ENCODE measurements at regions not wholly inside any gene's neighbourhood (a gene's known extent, or its start where the extent isn't known, plus 50 kb on each side); places are given as distances from the start of the nearest gene placed in this dataset.
"Not testable (repeated sequence)": the region's sequence is repeated elsewhere in the genome, so short reads cannot be mapped to it uniquely, and the experiment has no call there.

- H3K4me1 ChIP-seq (ENCODE audit: control insufficient read depth, insufficient read depth, low read length, poor library complexity, severe bottlenecking) = no peaks in the 10 kb centered on the region
- DNase-seq (no peak), ATAC-seq (ENCODE audit: low read depth in 2 of 2) (no peak)
- Mint-ChIP-seq H3K9me3 (peaks cover 0 to 4% (median 0%) of the 10 kb centered on the region in 7 donors), H3K36me3 (no peaks in the 10 kb centered on the region), H3K27me3 (no peaks in the 10 kb centered on the region), H3K27ac (no peak overlapping the region), H3K4me3 (no peak overlapping the region), H3K4me1 (no peaks in the 10 kb centered on the region)
- H3K27ac ChIP-seq (ENCODE audit: insufficient read depth, low read length, poor library complexity, severe bottlenecking) = no peak overlapping the region
- H3K4me3 ChIP-seq (ENCODE audit: low read depth, low read length) = no peak overlapping the region
- no peaks in the 10 kb centered on the region for H3K36me3 ChIP-seq (ENCODE audit: control insufficient read depth, insufficient read depth, low read length)
- no peaks in the 10 kb centered on the region for H3K27me3 ChIP-seq (ENCODE audit: control insufficient read depth, insufficient read depth, low read length)
- no peaks in the 10 kb centered on the region for H3K9me3 ChIP-seq (ENCODE audit: control insufficient read depth in 2 of 2, low read length in 2 of 2)
These were observed 412.5 kb upstream of the KLHL4 start for GRCh38 chrX:87105131-87105530.

GRCh38 chrX:87110142-87110541 lies 407.5 kb upstream of the KLHL4 start:
- no peaks in the 10 kb centered on the region for H3K27me3 Mint-ChIP-seq
- Histone ChIP-seq H3K4me3 (ENCODE audit: low read depth, low read length) (no peak overlapping the region), H3K9me3 (ENCODE audit: control insufficient read depth in 2 of 2, low read length in 2 of 2) (no peaks in the 10 kb centered on the region), H3K27me3 (ENCODE audit: control insufficient read depth, insufficient read depth, low read length) (no peaks in the 10 kb centered on the region), H3K36me3 (ENCODE audit: control insufficient read depth, insufficient read depth, low read length) (no peaks in the 10 kb centered on the region), H3K27ac (ENCODE audit: insufficient read depth, low read length, poor library complexity, severe bottlenecking) (no peak overlapping the region), H3K4me1 (ENCODE audit: control insufficient read depth, insufficient read depth, low read length, poor library complexity, severe bottlenecking) (no peaks in the 10 kb centered on the region)
- no peak for ATAC-seq (ENCODE audit: low read depth in 2 of 2)
- H3K27ac Mint-ChIP-seq = no peak overlapping the region
- H3K9me3 Mint-ChIP-seq = peaks cover 0 to 5% (median 0%) of the 10 kb centered on the region in 7 donors
- H3K4me1 Mint-ChIP-seq = no peaks in the 10 kb centered on the region
- H3K36me3 Mint-ChIP-seq = no peaks in the 10 kb centered on the region
- no peak overlapping the region for H3K4me3 Mint-ChIP-seq
- DNase-seq = no peak

- Histone ChIP-seq H3K4me3 (ENCODE audit: low read depth, low read length) (no peak overlapping the region), H3K36me3 (ENCODE audit: control insufficient read depth, insufficient read depth, low read length) (no peaks in the 10 kb centered on the region), H3K9me3 (ENCODE audit: control insufficient read depth in 2 of 2, low read length in 2 of 2) (no peaks in the 10 kb centered on the region), H3K4me1 (ENCODE audit: control insufficient read depth, insufficient read depth, low read length, poor library complexity, severe bottlenecking) (no peaks in the 10 kb centered on the region), H3K27me3 (ENCODE audit: control insufficient read depth, insufficient read depth, low read length) (no peaks in the 10 kb centered on the region), H3K27ac (ENCODE audit: insufficient read depth, low read length, poor library complexity, severe bottlenecking) (no peak overlapping the region)
- DNase-seq (no peak), ATAC-seq (ENCODE audit: low read depth in 2 of 2) (no peak)
- H3K27ac Mint-ChIP-seq = no peak overlapping the region
- no peaks in the 10 kb centered on the region for H3K4me1 Mint-ChIP-seq
- peaks cover 0 to 6% (median 0%) of the 10 kb centered on the region in 7 donors for H3K9me3 Mint-ChIP-seq
- H3K27me3 Mint-ChIP-seq = no peaks in the 10 kb centered on the region
- no peak overlapping the region for H3K4me3 Mint-ChIP-seq
- no peaks in the 10 kb centered on the region for H3K36me3 Mint-ChIP-seq
These were observed 376.7 kb upstream of the KLHL4 start for GRCh38 chrX:87140800-87141483.

GRCh38 chrX:87160435-87161010 lies 357.1 kb upstream of the KLHL4 start:
- H3K27me3 Mint-ChIP-seq = no peaks in the 10 kb centered on the region
- no peaks in the 10 kb centered on the region for H3K4me1 Mint-ChIP-seq
- peaks cover 0 to 7% (median 0%) of the 10 kb centered on the region in 7 donors for H3K9me3 Mint-ChIP-seq
- Histone ChIP-seq H3K27ac (ENCODE audit: insufficient read depth, low read length, poor library complexity, severe bottlenecking) (no peak overlapping the region), H3K36me3 (ENCODE audit: control insufficient read depth, insufficient read depth, low read length) (no peaks in the 10 kb centered on the region), H3K9me3 (ENCODE audit: control insufficient read depth in 2 of 2, low read length in 2 of 2) (peaks cover 0 to 1% of the 10 kb centered on the region in 2 experiments), H3K4me1 (ENCODE audit: control insufficient read depth, insufficient read depth, low read length, poor library complexity, severe bottlenecking) (no peaks in the 10 kb centered on the region), H3K27me3 (ENCODE audit: control insufficient read depth, insufficient read depth, low read length) (no peaks in the 10 kb centered on the region), H3K4me3 (ENCODE audit: low read depth, low read length) (no peak overlapping the region)
- ATAC-seq (ENCODE audit: low read depth in 2 of 2) = no peak
- no peaks in the 10 kb centered on the region for H3K36me3 Mint-ChIP-seq
- DNase-seq = no peak
- no peak overlapping the region for H3K27ac Mint-ChIP-seq
- H3K4me3 Mint-ChIP-seq = no peak overlapping the region

- no peak overlapping the region for H3K4me3 ChIP-seq (ENCODE audit: low read depth, low read length)
- ATAC-seq (ENCODE audit: low read depth in 2 of 2) (no peak), DNase-seq (no peak)
- H3K36me3 Mint-ChIP-seq = no peaks in the 10 kb centered on the region
- H3K36me3 ChIP-seq (ENCODE audit: control insufficient read depth, insufficient read depth, low read length) = no peaks in the 10 kb centered on the region
- H3K27ac Mint-ChIP-seq = no peak overlapping the region
- H3K4me3 Mint-ChIP-seq = no peak overlapping the region
- no peaks in the 10 kb centered on the region for H3K4me1 Mint-ChIP-seq
- no peaks in the 10 kb centered on the region for H3K27me3 Mint-ChIP-seq
- no peak overlapping the region for H3K27ac ChIP-seq (ENCODE audit: insufficient read depth, low read length, poor library complexity, severe bottlenecking)
- no peaks in the 10 kb centered on the region for H3K4me1 ChIP-seq (ENCODE audit: control insufficient read depth, insufficient read depth, low read length, poor library complexity, severe bottlenecking)
- peaks cover 0 to 1% of the 10 kb centered on the region in 2 experiments for H3K9me3 ChIP-seq (ENCODE audit: control insufficient read depth in 2 of 2, low read length in 2 of 2)
- peaks cover 0 to 6% (median 1%) of the 10 kb centered on the region in 7 donors for H3K9me3 Mint-ChIP-seq
- H3K27me3 ChIP-seq (ENCODE audit: control insufficient read depth, insufficient read depth, low read length) = no peaks in the 10 kb centered on the region
These were observed 349.8 kb upstream of the KLHL4 start for GRCh38 chrX:87167841-87168240.

- H3K4me1 ChIP-seq (ENCODE audit: control insufficient read depth, insufficient read depth, low read length, poor library complexity, severe bottlenecking); H3K27me3 Mint-ChIP-seq; H3K27ac Mint-ChIP-seq; H3K9me3 ChIP-seq (ENCODE audit: control insufficient read depth in 2 of 2, low read length in 2 of 2); H3K36me3 Mint-ChIP-seq; DNase-seq; H3K4me1 Mint-ChIP-seq; H3K4me3 ChIP-seq (ENCODE audit: low read depth, low read length); H3K9me3 Mint-ChIP-seq; ATAC-seq (ENCODE audit: low read depth in 2 of 2); H3K27me3 ChIP-seq (ENCODE audit: control insufficient read depth, insufficient read depth, low read length); H3K4me3 Mint-ChIP-seq; H3K27ac ChIP-seq (ENCODE audit: insufficient read depth, low read length, poor library complexity, severe bottlenecking); H3K36me3 ChIP-seq (ENCODE audit: control insufficient read depth, insufficient read depth, low read length): not testable (repeated sequence)
These were observed 339.6 kb upstream of the KLHL4 start for GRCh38 chrX:87178009-87178408.
